ENCODE measurements at regions not wholly inside any gene's neighbourhood (a gene's known extent, or its start where the extent isn't known, plus 50 kb on each side); places are given as distances from the start of the nearest gene placed in this dataset.

DNA sequence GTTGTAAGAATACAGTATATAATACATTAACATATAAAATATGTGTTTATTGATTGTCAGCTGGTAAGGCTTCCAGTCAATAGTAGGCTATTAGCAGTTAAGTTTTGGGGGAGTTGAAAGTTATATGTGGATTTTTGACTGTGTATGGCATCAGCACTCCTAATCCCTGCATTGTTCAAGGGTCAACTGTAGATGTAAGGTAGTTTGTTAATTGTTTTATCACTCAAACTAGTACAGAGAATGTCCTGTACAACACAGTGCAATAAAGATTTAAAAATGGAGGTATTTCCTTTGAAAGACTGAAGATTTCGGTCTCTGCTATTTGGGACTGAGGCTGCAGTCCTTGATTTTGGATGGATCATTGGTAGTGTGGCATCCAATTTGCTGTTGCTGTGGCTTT is 484.4 kb downstream of the KDM4C start:
- DNase-seq (ENCODE audit: low read depth, low spot score) = no peak

- no peak for DNase-seq (ENCODE audit: low read depth, low spot score)
Measured at GRCh38 chr9:7241694-7242093, 483.9 kb downstream of the KDM4C start.

DNA sequence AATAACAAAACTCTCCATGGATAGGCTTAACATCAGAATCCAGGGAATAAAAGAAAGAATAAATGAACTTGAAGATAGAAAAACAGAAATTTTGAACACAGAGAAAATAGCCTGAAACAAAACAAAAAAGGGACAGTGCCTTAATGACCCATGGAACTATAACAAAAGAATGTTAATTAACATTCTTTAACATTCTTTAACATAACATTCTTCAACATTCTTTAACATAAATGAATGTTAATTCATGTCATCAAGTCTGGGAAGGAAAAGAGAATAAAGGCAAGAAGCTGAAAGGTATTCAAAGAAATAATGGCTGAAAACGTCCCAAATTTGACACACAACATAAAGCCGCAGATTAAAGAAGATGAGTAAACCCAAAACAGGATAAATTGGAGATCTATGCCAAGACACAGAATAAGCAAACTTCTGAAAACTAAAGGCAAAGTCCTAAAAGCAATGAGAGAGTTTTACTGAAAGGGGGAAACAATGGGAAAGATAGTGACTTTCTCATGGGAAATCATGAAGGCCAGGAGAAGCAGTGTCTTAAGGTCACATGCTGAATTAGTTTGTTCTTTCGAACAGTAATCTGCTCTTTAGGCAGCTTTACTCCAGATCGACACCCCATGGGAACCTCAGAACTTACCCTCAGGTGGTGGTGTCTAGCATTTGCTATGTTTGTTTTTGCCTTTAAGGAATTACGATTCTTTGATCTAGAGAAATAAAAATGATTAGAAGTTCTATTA is 483.0 kb downstream of the KDM4C start:
- DNase-seq (ENCODE audit: low read depth, low spot score) = no peak

DNA sequence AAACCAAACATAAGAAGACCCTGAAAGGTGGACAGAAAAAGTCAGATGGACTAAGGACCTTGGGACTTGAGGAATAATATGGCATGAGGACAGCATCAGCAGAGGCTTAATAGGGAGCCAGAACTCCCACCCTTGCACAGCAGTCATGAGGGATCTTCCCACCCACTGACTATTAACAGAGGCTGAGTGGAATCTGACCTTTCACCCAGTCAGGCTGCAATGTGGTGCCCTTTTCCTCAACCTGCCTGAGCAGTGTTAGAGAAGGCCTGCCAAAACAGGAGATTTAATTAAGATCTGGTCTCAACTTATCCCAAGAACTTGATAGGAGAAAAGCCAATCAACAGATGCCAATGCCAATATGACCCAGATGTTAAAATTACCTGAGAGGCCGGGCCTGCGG is 481.9 kb downstream of the KDM4C start:
- DNase-seq (ENCODE audit: low read depth, low spot score) = no peak

DNA sequence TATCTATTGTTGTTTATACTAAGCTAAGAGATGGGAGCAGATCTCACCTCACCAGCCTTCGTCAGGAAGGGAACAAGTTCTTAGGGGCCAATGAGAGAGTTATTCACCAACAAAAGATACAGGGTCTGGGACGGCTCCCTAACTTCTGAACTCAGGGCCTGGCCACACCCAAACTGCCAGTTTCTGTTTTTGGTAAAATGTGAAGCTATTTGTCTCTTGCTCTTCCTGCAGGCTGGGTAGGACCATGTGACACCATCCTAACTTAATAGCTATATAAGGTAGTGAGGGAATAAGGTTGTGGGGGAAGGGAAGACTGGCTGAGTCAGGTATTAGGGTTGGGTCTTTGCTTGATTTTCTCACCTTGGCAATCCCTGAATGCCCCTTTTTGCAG is 480.5 kb downstream of the KDM4C start:
- DNase-seq (ENCODE audit: low read depth, low spot score) = no peak

DNA sequence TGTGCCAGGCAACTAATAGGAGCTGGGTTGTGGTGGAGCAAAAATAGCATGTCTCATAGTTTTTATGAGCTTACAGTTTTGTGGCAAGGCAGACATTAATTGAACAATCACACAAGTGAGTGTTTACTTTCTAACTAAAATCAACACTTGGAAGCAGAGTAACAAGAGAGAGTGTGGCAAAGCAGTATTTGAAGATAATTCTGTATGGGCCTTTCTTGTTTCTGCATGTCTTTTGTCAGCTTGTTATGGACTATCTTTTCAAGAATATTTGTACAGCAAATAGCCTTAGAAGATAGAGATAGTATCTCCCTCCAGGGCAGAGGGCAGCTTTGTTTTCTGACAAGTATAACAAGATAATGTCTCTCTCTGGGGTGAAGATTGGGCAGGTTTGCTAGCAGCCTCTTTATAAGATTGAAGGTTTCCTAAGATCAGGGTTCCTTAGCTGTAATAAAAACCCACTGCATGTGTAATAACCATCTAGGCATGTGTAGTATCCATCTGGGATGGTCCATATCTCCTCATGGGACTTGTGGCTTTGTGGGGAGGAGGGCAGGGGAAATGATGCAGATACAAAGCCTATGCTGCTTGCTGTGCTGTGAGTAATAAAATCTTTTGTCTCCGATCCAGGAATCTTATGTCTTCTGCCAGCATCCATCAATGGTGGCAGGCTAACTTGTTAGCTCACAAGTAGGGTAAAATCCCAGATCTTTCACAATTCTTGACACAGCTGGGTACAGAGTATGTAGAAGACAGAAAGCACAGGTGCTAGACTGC is 479.9 kb downstream of the KDM4C start:
- DNase-seq (ENCODE audit: low read depth, low spot score) = no peak

DNA sequence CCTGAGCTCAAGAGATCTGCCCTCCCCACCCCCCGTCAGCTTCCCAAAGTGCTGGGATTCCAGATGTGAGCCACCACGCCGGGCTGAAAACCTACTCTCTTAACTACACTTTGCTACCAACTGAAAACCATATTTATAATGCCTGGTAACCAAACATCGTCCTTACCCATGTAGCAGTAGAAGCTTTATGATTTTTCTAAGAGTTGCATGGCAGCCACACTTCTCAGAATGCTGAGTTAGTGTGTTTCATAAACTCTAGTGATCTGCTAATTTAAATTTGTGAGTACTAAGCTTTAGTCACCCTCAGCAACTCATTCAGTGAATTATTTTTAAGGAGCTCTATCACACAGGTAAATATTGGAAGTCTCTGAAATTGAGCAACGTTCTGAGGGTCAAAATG is 478.4 kb downstream of the KDM4C start:
- no peak for DNase-seq (ENCODE audit: low read depth, low spot score)

- DNase-seq (ENCODE audit: low read depth, low spot score) = no peak
Measured at GRCh38 chr9:7234144-7234543, 476.4 kb downstream of the KDM4C start.

GRCh38 chr9:7229571-7229970 is 471.8 kb downstream of the KDM4C start:
- no peak for DNase-seq (ENCODE audit: low read depth, low spot score)

GRCh38 chr9:7228726-7229125 is 471.0 kb downstream of the KDM4C start:
- no peak for DNase-seq (ENCODE audit: low read depth, low spot score)

DNA sequence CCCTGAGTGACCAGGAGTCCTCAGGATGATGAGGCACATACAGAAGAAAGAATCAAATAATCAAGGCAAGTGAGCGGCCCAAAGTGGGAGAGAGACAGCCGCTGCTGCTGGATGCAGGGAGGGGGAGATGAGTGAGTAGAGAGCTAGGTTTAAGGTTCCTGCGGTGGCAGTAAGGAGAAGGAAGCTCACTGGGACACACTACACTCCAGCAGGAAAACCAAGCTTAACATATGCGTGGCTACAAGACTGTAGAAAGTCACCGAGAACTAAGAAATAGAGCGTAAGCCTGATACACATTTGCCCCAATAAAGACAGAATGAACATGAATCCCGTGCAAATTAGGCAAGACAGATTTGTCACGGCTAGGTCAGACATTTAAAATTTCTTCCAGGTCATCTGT is 470.2 kb downstream of the KDM4C start:
- DNase-seq (ENCODE audit: low read depth, low spot score) = no peak

GRCh38 chr9:7226007-7226640 is 468.4 kb downstream of the KDM4C start:
- no peak for DNase-seq (ENCODE audit: low read depth, low spot score)
